ENCODE measurements at regions not wholly inside any gene's neighbourhood (a gene's known extent, or its start where the extent isn't known, plus 50 kb on each side); places are given as distances from the start of the nearest gene placed in this dataset.

DNA sequence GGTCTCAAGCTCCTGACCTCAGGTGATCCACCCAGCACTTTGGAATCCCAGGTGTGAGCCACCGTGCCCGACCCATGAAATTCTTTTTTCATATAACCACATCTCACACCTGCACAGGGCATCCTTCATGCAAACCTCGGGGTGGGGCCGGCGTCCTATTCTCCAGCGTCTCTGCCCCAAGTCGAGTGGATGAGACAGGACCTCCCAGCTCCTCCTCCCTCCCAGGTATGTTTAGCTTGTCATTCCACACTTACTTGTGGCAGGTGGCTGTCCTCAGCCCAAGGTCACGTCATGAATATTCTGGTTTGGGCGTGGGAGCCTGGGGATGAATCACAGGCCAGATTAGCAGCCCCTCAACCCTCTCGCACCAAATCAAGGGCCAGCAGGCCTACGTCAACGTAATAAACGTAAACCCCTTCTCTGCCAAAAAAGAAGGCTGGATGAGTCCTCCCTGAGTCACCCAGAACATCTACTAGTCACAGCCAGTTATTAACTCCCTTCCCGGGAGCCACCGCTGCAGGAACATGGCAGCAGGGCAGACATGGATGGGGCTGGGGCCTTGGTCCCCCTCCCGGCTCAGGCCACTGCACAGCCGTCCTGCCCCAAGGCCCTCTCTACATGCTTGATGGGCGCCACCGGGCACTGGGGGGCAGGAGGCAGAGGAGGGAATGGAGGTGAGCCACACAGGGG is 91.7 kb downstream of the YTHDF1 start:
- TF ChIP-seq, protein P1, sequence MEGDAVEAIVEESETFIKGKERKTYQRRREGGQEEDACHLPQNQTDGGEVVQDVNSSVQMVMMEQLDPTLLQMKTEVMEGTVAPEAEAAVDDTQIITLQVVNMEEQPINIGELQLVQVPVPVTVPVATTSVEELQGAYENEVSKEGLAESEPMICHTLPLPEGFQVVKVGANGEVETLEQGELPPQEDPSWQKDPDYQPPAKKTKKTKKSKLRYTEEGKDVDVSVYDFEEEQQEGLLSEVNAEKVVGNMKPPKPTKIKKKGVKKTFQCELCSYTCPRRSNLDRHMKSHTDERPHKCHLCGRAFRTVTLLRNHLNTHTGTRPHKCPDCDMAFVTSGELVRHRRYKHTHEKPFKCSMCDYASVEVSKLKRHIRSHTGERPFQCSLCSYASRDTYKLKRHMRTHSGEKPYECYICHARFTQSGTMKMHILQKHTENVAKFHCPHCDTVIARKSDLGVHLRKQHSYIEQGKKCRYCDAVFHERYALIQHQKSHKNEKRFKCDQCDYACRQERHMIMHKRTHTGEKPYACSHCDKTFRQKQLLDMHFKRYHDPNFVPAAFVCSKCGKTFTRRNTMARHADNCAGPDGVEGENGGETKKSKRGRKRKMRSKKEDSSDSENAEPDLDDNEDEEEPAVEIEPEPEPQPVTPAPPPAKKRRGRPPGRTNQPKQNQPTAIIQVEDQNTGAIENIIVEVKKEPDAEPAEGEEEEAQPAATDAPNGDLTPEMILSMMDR (IDR thresholded peaks at IDR 0.05; ENCODE audit: insufficient read depth, low read length, poor library complexity, severe bottlenecking), result no peak
- TF ChIP-seq EZH2phosphoT487 (conservative IDR thresholded peaks at IDR 0.05; ENCODE audit: low read length), result no peak
